BLaER1 (cell line): ENCODE measurements at regions not wholly inside any gene's neighbourhood (a gene's known extent, or its start where the extent isn't known, plus 50 kb on each side); places are given as distances from the start of the nearest gene placed in this dataset.
"Not testable (repeated sequence)": the region's sequence is repeated elsewhere in the genome, so short reads cannot be mapped to it uniquely, and the experiment has no call there.

Experiments used
- H3K27ac ChIP-seq: shearing (Covaris generic); formaldehyde crosslinking; 2 replicates; pipeline ENCODE4 v1.8.1; 2022
- H3K27me3 ChIP-seq: shearing (Covaris generic); formaldehyde crosslinking; 2 replicates; pipeline ENCODE4 v1.8.1; 2022
- H3K36me3 ChIP-seq: shearing (Covaris generic); formaldehyde crosslinking; 2 replicates; pipeline ENCODE4 v1.8.1; 2022
- H3K4me1 ChIP-seq: shearing (Covaris generic); formaldehyde crosslinking; 2 replicates; pipeline ENCODE4 v1.8.1; 2022
- H3K4me2 ChIP-seq: shearing (Covaris generic); formaldehyde crosslinking; 2 replicates; pipeline ENCODE4 v1.8.1; 2022
- H3K4me3 ChIP-seq: shearing (Covaris generic); formaldehyde crosslinking; 2 replicates; pipeline ENCODE4 v1.8.1; 2022
- H3K9ac ChIP-seq: shearing (Covaris generic); formaldehyde crosslinking; 2 replicates; pipeline ENCODE4 v1.8.1; 2022
- H3K9me3 ChIP-seq: shearing (Covaris generic); formaldehyde crosslinking; 2 replicates; pipeline ENCODE4 v1.8.1; 2022
- H4K20me1 ChIP-seq: shearing (Covaris generic); formaldehyde crosslinking; 2 replicates; pipeline ENCODE4 v1.8.1; 2022
- Cebpa-rat ChIP-seq: shearing (Covaris generic); IDR thresholded peaks from 2 replicates; pipeline ENCODE4 v1.8.1; 2022

DNA sequence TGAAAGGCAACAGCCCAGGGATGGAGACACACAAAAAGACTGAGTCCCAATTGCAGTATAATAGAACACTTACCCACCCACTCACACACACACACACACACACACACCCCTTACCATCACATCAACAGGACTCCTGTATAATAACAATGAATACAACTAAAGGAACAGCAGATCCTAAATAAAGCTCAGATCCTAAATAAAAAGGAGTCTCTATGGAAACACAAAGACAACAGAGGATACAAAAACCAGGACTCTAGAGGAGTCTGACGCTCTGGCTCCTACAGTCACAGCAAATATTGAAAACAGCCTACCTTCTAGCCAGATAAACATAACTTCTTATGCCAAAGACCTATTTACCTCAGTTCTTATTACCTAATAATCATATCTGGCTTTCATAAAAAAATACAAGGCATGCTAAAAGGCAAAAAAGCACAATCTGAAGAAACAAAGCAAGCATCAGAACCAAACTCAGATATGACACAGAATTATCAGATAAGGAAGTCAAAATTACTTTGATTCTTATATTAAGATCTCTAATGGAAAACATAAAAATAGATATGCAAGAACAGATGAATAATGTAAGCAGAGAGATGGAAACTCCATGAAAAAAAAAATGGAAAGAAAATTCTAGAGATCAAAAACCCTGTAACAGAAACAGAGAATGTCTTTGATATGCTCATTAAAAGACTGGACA lies 134.9 kb downstream of the MMUT start:
- Histone ChIP-seq H3K9me3 (no peaks in the 10 kb centered on the region), H3K4me2 (no peak overlapping the region), H4K20me1 (no peaks in the 10 kb centered on the region), H3K27ac (no peak overlapping the region), H3K36me3 (no peaks in the 10 kb centered on the region), H3K4me3 (no peak overlapping the region), H3K9ac (no peak overlapping the region), H3K27me3 (no peaks in the 10 kb centered on the region), H3K4me1 (no peaks in the 10 kb centered on the region)
- TF ChIP-seq Cebpa-rat = no peak

DNA sequence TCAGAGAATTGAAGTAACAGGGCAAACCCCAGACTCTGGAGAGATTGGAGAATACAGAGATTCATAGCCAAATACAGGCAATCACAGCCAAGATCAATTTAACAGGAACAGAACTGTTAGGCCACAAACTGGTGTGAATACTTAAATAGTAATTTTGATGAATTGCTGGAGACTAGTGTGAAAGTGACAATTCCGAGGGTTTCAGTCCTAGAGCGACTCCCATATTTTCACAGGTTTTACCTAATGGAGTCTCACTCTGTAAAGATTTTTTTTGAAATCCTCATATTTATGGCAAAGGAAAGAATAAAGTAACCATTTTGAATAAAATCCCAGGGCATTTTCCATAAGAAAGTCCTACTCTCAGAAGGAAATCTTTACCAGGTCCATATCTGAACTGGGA lies 135.5 kb downstream of the MMUT start:
- H3K4me2 ChIP-seq = no peak overlapping the region
- no peak for TF ChIP-seq Cebpa-rat
- no peak overlapping the region for H3K4me3 ChIP-seq
- H3K36me3 ChIP-seq = no peaks in the 10 kb centered on the region
- H3K27ac ChIP-seq = no peak overlapping the region
- no peaks in the 10 kb centered on the region for H3K4me1 ChIP-seq
- no peaks in the 10 kb centered on the region for H3K9me3 ChIP-seq
- no peak overlapping the region for H3K9ac ChIP-seq
- no peaks in the 10 kb centered on the region for H3K27me3 ChIP-seq
- H4K20me1 ChIP-seq = no peaks in the 10 kb centered on the region

DNA sequence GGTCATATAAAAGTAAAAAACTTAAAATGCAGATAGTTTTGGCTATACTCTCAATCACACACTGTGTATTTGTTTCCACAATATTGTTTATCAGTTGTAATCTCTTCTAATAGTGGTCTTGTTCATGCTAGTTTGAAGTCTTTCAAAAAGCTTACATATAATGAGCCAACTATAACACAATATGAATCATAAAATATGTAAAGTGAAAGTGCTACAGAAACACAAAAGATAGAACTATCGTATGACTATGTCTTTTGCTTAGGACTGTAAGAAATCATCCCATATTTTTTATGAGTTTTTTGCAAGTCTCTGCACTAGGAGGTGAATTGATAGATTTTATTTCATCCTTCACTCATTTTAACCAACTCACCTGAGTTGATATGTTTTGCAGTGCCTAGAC lies 136.0 kb downstream of the MMUT start:
- H3K4me2 ChIP-seq = no peak overlapping the region

DNA sequence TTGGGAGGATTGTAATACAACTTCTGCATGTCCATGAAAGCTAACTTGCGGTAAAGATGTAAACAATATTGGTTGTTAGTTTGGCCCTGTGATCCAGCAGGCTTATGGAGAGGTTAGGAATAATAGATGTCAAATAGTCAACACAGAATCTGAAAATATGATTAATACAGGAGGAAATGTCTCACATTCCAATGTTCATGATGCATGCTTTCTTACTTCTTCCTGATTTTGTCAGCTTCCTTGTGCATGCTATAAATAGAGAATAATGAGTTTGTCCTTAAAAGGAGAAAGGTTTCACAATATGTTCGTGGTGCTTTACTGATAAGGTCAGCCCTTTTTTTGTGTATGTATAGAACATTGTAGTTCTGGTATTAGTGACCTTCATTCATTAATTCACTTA lies 136.7 kb downstream of the MMUT start:
- Histone ChIP-seq H3K9ac (no peak overlapping the region), H3K27me3 (no peaks in the 10 kb centered on the region), H4K20me1 (no peaks in the 10 kb centered on the region), H3K4me1 (no peaks in the 10 kb centered on the region), H3K27ac (no peak overlapping the region), H3K4me3 (no peak overlapping the region), H3K4me2 (no peak overlapping the region), H3K9me3 (no peaks in the 10 kb centered on the region), H3K36me3 (no peaks in the 10 kb centered on the region)
- TF ChIP-seq Cebpa-rat = no peak

More for the DNA sequence above, 136.0 kb downstream of the MMUT start:
- H3K36me3 ChIP-seq = no peaks in the 10 kb centered on the region
- H4K20me1 ChIP-seq = no peaks in the 10 kb centered on the region
- H3K4me3 ChIP-seq = no peak overlapping the region
- H3K27me3 ChIP-seq = no peaks in the 10 kb centered on the region
- H3K27ac ChIP-seq = no peak overlapping the region
- no peak for TF ChIP-seq Cebpa-rat
- no peak overlapping the region for H3K9ac ChIP-seq
- H3K4me1 ChIP-seq = no peaks in the 10 kb centered on the region
- no peaks in the 10 kb centered on the region for H3K9me3 ChIP-seq

DNA sequence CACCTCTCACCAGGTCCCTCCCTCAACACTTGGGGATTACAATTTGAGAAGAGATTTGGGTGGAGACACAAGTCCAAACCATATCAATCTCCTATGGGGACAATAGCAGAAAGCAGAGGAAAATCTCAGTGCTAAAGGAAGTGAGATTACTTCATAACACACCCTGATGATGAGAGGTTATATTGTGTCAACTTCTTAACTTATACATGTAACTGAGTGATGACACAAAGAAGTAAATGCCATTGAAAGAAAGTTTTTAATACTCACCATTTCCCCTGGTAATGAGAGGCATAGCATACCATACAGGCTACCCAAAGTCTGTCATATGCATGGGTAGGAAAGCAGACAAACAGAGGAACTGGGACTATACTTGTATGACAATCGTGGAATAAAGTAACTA lies 137.2 kb downstream of the MMUT start:
- no peak overlapping the region for H3K27ac ChIP-seq
- no peak overlapping the region for H3K4me2 ChIP-seq
- no peak overlapping the region for H3K4me3 ChIP-seq
- no peaks in the 10 kb centered on the region for H4K20me1 ChIP-seq
- no peak for TF ChIP-seq Cebpa-rat
- no peaks in the 10 kb centered on the region for H3K9me3 ChIP-seq
- H3K36me3 ChIP-seq = no peaks in the 10 kb centered on the region
- H3K27me3 ChIP-seq = no peaks in the 10 kb centered on the region
- H3K9ac ChIP-seq = no peak overlapping the region
- H3K4me1 ChIP-seq = no peaks in the 10 kb centered on the region

DNA sequence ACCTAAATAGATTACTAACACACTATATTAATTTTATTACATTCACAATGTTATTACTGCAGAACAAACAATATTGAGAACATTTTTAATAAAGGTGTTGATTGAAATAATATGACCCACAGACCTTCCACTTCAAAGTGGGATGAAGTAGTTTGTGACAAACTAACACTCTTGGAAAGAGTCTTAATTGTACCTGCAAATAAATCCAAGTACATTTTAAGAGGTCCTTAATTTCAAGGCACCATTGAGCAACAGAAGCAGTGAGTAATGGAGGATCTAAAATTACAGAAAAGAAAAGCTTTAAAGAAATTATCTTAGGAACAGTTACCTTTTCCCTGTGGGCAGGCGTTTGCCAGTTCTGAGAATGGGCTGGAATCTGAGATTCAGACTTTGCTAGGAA lies 140.2 kb downstream of the MMUT start:
- H3K36me3 ChIP-seq = no peaks in the 10 kb centered on the region
- no peak for TF ChIP-seq Cebpa-rat
- no peak overlapping the region for H3K4me3 ChIP-seq
- no peaks in the 10 kb centered on the region for H3K4me1 ChIP-seq
- H3K27me3 ChIP-seq = no peaks in the 10 kb centered on the region
- no peak overlapping the region for H3K9ac ChIP-seq
- H3K27ac ChIP-seq = no peak overlapping the region
- H4K20me1 ChIP-seq = no peaks in the 10 kb centered on the region
- H3K9me3 ChIP-seq = no peaks in the 10 kb centered on the region
- H3K4me2 ChIP-seq = no peak overlapping the region

DNA sequence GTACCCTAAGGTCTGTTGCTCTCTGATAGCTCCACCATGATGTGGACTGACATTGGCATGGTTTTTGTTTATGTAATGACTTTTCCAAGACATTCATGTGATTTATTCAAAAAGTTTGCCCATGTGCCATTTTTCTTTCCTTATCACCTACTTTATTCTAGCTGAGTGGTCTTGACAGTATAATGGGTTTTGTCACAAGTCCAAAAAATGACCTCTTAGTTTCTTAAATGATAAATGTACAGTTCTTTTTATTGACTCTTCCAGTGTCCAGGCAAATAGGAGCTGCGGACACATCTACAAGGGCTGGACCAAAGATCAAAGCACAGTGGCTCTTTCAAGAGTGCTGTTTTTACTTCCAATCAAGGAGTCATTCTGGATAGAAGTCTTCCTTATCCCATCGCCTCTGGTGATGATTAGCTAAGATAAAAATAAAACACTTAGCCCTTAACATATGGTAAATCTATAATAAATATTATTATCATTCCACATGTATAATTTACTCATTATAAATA lies 141.4 kb downstream of the MMUT start:
- Histone ChIP-seq H4K20me1 (no peaks in the 10 kb centered on the region), H3K4me2 (no peak overlapping the region), H3K27me3 (no peaks in the 10 kb centered on the region), H3K4me3 (no peak overlapping the region), H3K9me3 (no peaks in the 10 kb centered on the region), H3K27ac (no peak overlapping the region), H3K4me1 (no peaks in the 10 kb centered on the region), H3K36me3 (no peaks in the 10 kb centered on the region), H3K9ac (no peak overlapping the region)
- no peak for TF ChIP-seq Cebpa-rat

DNA sequence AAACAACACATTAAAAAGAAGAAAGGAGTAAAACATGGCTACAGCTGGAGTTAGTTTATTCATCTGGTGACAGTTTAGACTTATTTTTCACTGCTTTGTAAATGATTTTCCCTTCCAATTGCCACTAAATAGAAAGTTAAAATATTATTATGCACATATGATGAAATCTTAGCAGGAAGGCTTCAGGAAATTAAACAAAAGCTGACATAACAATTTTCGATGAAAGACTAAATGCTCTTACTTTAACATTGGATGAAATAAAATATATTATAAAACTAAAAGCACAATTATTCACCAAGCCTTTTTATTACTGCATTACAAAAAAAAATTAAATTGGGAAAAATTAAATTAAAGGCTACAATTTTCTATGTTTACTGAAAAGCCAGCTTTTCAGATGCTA lies 158.0 kb downstream of the MMUT start:
- no peaks in the 10 kb centered on the region for H3K4me1 ChIP-seq
- H3K9me3 ChIP-seq = no peaks in the 10 kb centered on the region
- H3K4me2 ChIP-seq = no peak overlapping the region
- H4K20me1 ChIP-seq = no peaks in the 10 kb centered on the region
- no peaks in the 10 kb centered on the region for H3K36me3 ChIP-seq
- H3K27ac ChIP-seq = no peak overlapping the region
- H3K9ac ChIP-seq = no peak overlapping the region
- H3K27me3 ChIP-seq = no peaks in the 10 kb centered on the region
- no peak overlapping the region for H3K4me3 ChIP-seq
- no peak for TF ChIP-seq Cebpa-rat

DNA sequence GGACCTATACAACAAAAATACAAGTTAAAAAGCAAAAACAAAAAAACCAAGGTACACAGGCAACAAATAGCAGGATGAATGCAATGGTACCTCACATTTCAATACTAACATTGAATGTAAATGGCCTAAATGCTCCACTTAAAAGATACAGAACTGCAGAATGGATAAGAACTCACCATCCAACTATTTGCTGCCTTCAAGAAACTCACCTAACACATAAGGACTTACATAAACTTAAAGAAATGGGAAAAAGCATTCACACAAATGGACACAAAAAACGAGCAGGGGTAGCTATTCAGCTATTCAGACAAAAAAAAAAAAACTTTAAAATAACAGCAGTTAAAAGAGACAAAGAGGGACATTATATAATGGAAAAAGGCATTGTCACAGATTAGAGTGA lies 158.7 kb downstream of the MMUT start:
- H3K36me3 ChIP-seq, H3K9me3 ChIP-seq, H3K4me3 ChIP-seq, H3K4me1 ChIP-seq, H3K27me3 ChIP-seq, H3K4me2 ChIP-seq, H3K9ac ChIP-seq, H4K20me1 ChIP-seq, H3K27ac ChIP-seq: not testable (repeated sequence)

DNA sequence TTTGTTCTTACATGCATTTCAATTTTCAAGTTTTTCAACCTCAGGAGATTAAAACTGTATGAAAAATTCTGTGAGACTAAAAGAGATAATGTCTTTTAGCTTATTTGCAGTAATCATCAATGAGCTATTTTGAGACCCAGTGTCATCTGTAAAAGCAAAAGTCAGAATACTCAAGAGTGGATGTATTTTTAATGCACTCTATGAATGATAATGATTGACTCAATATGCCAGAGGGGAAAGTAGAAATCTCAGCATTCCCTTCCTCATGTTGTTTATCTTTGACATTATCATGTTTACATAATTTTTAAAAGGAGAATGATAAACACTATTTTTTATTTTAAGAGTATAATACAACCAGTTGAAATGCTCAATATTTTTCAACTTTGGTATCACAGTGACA lies 162.1 kb downstream of the MMUT start:
- Histone ChIP-seq H3K4me1 (no peaks in the 10 kb centered on the region), H3K27me3 (no peaks in the 10 kb centered on the region), H3K36me3 (no peaks in the 10 kb centered on the region), H3K9me3 (no peaks in the 10 kb centered on the region), H3K27ac (no peak overlapping the region), H3K4me3 (no peak overlapping the region), H3K9ac (no peak overlapping the region), H4K20me1 (no peaks in the 10 kb centered on the region), H3K4me2 (no peak overlapping the region)
- TF ChIP-seq Cebpa-rat = no peak

DNA sequence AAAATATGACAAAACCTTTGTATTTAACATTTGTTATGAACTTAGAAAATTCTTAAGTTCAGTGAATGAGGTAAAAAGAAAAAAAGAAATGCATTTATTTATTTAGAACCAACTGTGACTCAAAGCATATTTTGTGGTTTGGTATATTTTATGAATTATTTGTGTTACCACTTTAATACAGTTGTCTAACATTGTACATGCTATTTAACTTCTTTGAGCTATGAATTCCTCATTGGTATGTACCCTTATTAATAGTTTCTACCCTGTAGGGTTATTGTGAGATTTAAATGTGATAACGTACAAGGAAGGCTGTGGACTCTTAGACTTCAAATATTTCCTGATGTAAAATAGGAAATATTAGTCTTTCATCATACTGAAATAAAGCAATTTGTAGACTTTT lies 162.6 kb downstream of the MMUT start:
- no peaks in the 10 kb centered on the region for H4K20me1 ChIP-seq
- no peak overlapping the region for H3K4me3 ChIP-seq
- H3K9me3 ChIP-seq = no peaks in the 10 kb centered on the region
- H3K9ac ChIP-seq = no peak overlapping the region
- H3K27ac ChIP-seq = no peak overlapping the region
- no peak overlapping the region for H3K4me2 ChIP-seq
- no peaks in the 10 kb centered on the region for H3K4me1 ChIP-seq
- TF ChIP-seq Cebpa-rat = no peak
- no peaks in the 10 kb centered on the region for H3K36me3 ChIP-seq
- no peaks in the 10 kb centered on the region for H3K27me3 ChIP-seq
